Head of caudate nucleus (tissue), 42 donors: ENCODE measurements at regions not wholly inside any gene's neighbourhood (a gene's known extent, or its start where the extent isn't known, plus 50 kb on each side); places are given as distances from the start of the nearest gene placed in this dataset.
A peak's percentile ranks its signal among the peaks of the same experiment; 100 is the strongest.

Experiments
- DNase-seq, 42 donors: peaks; one replicate each; pipeline versions ENCODE4 v3.0.0 to v3.0.0-alpha.2; 2020 to 2021; ENCODE audit warnings: mixed read lengths in 7 of 42
- intact Hi-C: fragments of 100-400 bp; cut with DNase I; formaldehyde crosslinking; loops from one replicate; pipeline ENCODE4 v1.15.0; 2022

DNA sequence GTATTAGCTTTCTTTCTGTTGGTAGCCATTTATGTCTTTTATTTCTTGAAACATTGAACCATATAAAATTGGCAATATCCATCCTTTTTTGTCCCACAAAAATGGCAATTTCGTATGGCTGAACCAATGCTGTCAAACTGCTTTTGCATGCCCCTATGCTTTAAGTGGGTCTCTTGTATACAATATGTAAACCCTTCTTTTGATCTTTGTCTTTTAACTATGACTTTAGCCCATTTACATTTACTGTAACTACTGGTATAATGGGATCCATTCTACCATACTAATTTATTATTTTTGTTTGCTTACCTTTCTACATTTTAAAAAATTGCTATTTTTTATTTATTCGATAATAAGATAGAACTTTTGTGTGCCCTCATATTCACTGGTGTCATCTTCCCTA lies 93.4 kb downstream of the TENT4A start:
- intact Hi-C loops, result no loop called here
- no peak for DNase-seq

GRCh38 chr5:6808462-6808861 lies 95.2 kb downstream of the TENT4A start:
- no peak for DNase-seq
- intact Hi-C loops, result no loop called here

GRCh38 chr5:6810641-6811405 lies 97.6 kb downstream of the TENT4A start:
- DNase-seq, result no peak
- intact Hi-C loops, result no loop called here

DNA sequence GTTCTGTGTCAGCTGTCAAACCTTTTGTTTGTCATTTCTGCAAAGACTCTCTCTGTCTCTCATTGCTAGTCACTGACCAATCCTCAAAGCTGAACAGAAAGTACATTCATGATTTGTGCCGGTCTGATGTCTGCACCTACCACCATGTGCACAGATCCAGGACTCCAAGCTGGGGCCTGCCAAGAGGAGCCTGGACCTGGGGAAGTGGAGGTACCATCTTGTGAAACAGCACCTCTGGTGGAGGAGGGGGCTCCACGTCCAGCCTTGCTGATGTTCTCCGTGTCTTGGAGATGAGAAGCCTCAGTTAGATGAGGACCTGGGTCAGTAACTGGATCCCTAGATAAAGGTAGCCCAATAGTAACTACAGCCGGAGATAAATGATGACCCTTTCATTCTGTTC lies 98.9 kb downstream of the TENT4A start:
- intact Hi-C loops, result no loop called here
- no peak for DNase-seq

- intact Hi-C loops, result no loop called here
- no peak for DNase-seq
These were observed 99.8 kb downstream of the TENT4A start for GRCh38 chr5:6812800-6813731.

DNA sequence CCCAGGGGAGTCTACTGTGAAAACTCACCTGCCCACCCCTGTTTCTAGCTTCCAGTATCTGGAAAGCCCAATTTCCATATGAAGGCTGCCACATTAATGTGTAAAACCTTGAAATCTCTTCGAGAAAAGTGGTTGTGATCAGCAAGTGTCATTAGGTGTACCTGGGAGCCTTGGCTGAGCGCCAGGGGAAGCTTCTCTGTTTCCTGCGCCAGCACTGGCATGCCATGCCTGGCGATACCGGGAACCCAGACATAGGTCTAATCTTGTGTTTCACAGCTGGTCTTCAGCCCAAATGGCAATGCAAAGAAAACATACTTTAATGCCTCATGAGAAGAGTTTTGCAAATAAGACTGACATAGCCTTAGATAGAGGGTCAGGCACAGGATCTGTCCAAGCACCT lies 101.6 kb downstream of the TENT4A start:
- DNase-seq, result no peak
- intact Hi-C loops, result no loop called here

DNA sequence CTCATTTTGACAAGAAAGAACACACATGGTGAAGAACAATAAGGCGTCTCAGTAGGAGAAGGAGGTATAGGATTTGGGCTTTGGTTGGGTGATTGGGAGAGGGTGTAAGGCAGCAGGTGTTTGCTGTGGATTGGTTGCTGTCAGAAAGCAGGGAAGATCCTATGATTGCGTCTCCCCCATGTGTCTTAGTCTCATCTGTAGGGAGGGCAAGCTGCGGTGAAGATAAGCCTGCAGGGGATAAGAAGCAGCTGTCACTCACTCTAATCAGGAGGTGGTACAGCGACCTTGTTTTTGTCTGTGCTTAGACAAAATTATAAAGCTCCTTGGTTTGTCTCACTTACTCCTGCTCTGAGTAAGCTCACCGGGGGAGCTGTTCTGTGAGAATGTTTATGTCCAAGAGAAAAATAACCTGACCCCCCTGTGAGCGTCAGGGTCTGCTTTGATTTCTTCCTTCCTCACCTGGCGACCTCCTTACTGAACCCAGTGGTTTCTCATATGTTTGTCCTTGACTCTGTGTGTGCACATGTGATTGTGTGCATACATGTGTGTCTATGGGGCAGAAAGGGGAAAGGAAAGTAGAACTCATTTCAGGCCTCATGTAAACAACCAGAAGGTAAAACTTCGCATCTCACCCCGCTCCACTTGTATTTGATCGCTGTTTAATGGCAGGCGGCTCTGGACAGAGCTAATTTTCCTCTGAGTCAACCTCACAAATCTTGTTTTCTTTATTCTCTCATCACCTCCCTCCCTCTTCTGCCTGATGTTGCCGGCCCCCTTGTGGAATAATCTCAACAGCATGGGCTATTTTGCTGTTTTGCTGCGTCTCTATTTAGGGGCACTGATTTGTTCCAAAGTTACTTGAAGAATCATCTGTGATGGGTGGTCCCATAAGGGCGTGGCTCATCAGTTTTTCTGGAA lies 105.6 kb downstream of the TENT4A start:
- DNase-seq, result no peak
- intact Hi-C loops, result no loop called here

GRCh38 chr5:6819521-6819920 lies 106.3 kb downstream of the TENT4A start:
- DNase-seq, result peak in 2 of 42 donors; percentile 10 to 11
- intact Hi-C loops, result no loop called here

DNA sequence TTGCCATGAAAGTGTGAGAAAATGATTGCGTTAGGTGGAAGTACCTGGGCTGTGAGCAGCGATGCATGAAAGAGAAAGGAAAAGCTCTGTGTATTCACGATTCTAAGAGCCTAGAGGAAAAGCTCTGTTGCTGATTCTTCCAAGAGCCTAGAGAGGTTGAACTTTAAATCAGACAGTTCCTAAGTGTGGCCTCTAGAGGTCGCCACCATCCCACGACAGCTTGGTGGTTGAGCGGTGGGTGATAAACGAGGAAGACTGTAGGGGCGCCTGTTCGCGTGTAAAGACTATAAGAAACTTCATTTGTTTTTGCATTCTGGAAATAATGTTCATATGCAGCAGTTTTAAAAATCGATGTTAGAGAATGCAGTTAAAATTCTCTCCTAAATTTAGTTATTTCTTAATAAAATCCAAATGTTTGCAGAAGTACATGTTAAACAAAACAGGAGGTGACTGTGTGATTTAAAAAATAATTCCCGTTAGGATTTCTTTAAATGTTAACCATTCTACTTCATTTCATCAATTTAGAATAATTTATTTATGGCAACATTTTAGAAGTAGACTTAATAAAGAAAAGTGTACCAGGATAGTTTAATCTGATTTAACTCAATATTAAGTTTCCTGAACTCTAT lies 107.7 kb downstream of the TENT4A start:
- DNase-seq, result peak in 3 of 42 donors; percentile 26 to 47 (median 27)
- intact Hi-C loops, result no loop called here

DNA sequence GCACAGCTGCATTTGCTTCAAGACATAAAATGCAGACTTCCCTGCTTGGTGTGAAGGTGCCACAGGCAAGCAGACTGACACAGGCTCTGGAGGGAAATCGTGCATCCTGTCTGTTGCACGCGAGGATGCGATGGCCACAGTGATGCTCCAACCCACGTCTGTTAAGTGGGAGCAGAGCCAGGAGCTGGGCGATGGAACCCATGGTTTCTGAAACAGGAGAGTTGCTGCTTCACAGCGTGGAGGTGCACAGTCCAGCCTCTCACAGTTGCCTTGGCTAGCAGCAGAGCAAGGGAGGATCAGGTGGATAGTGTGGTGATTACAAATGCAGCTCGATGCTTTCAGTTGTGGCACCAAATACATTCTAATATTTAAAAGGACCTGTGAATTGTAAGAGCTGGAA lies 108.8 kb downstream of the TENT4A start:
- intact Hi-C loops, result no loop called here

DNA sequence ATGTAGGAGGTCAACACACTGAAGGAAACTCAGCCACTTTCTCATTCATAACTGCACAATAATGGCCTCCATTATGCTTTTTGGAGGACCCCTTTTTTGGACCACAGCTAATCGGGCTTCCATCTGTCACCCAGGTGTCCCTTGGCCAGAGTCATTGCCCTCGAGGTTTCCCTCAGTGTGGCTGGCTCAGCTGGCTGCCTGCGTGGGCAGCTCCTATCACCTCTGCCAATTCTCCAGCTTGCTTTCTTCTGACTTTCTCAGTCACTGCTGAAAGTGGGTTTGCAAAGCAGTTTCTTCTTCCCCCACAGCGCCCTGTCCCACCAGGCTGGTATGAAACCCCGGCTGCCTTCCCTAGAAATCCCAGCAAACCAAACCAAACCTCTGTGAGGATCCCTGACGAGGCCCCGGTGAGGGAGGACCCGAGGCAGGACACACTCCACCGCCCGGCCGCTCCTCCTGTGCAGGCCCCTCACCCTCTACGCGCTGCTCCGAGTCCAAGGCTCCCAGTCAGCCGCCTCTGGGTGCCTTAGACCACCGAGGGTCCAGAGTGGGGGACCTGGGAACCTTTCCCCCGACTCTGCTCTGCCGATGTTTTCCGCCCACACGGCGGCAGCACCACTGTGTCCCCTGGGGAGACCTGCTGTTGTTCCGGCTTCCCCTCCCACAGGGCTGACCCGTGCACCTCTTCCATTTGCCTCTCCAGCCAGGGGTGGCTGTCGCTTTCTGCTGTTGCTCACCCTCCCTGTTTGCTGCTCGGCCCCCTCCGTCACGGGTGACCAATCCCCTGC lies 109.5 kb downstream of the TENT4A start:
- DNase-seq, result peak in 1 of 42 donors; percentile 28
- intact Hi-C loops, result no loop called here

More for the DNA sequence above, 108.8 kb downstream of the TENT4A start:
- DNase-seq, result no peak

DNA sequence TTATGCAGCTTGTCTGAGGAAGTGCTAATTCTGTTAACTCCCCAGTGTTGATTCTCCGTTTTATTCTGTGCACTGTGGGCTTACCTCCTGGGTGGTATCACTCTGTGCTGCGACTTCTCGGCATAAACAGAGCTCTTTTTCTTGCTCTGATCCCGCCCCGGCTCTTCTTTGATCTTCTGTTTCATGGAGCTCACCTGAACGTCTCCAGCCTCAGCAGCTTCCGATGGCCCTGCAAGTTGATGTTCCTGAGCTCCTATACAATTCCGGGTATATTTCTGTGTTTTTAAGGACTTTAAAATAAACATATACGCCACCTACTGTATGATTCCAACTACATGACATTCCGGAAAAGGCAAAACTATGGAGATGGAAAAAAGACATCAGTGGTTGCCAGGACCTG lies 110.8 kb downstream of the TENT4A start:
- intact Hi-C loops, result no loop called here

DNA sequence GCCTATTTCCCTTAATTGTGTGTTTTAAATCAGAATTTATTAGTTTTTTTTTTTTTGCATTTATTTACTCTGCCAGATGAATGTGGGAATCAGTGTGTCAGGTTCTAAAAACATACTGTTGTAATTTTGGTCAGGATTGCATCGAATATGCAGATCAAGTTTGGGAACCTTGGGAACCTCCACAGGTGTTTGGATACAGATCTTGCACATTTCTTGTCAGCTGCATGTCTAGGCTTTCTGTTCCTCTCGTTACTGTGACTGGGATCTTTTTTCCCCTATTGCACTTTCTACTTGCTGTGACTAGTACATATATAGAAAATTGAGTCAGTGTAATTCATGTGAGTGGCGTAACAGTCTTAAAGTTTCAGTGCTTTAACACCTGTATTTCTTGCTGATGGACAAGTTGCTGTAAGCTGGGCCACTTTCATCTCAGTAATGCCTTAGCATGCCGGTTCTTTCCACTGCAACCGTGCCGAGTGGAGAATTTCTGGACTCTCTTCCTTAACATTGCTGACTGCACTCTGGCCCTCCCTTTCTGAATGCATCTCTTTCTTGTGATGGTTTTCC lies 112.5 kb downstream of the TENT4A start:
- peak in 1 of 42 donors; percentile 22 for DNase-seq
- intact Hi-C loops, result no loop called here

More for the DNA sequence above, 110.8 kb downstream of the TENT4A start:
- peak in 1 of 42 donors; percentile 32 for DNase-seq

GRCh38 chr5:6826756-6827155 lies 113.5 kb downstream of the TENT4A start:
- DNase-seq, result peak in 1 of 42 donors; percentile 22
- intact Hi-C loops, result no loop called here

- peak in 1 of 42 donors; percentile 27 for DNase-seq
- intact Hi-C loops, result no loop called here
These were observed 114.4 kb downstream of the TENT4A start for GRCh38 chr5:6827526-6828219.

DNA sequence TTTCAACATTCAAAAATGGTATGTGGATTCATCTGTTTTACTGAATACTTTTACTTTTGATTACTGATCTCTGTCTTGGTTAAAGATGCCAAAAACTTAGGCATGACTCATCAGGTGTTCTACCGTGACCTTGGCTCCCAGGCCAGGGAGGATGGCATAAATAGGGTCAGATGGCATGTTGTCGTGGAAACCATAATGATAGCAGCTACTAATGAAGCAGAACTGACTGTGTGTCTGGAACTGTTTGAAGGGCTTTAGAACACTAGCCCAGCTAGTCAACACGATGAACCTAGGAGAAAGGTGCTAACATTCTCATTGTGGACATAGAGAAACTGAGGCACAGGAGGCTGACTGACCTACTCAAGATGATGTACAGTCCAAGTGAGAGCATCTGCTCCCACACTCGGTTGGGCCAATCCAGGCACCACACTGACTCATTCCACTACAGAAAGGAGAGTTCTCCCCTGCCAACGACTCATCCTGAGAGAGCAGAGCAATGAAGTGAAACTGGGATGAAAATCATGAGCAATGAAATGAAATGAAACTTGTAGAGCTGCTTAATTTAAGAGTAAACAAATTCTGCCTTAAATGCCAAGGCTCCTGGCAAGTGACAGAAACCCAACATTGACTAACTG lies 116.0 kb downstream of the TENT4A start:
- peak in 1 of 42 donors; percentile 72 for DNase-seq
- intact Hi-C loops, result no loop called here
